Mesodermal cell (in vitro differentiated cells): ENCODE measurements at regions not wholly inside any gene's neighbourhood (a gene's known extent, or its start where the extent isn't known, plus 50 kb on each side); places are given as distances from the start of the nearest gene placed in this dataset.
A peak's percentile ranks its signal among the peaks of the same experiment; 100 is the strongest.

Source experiments
- H3K27ac ChIP-seq: 2 replicates; pipeline ENCODE4 v1.7.0; 2013; ENCODE audit warnings: mild to moderate bottlenecking, low read depth, low read length, moderate library complexity; ENCODE audit not compliant: severe bottlenecking
- H3K36me3 ChIP-seq: 2 replicates; pipeline ENCODE4 v1.7.1; 2013; ENCODE audit warnings: mild to moderate bottlenecking, low read length, moderate library complexity; ENCODE audit not compliant: control insufficient read depth, insufficient read depth
- H3K4me1 ChIP-seq: one replicate; pipeline ENCODE4 v1.7.1; 2013; ENCODE audit warnings: mild to moderate bottlenecking, low read length; ENCODE audit not compliant: insufficient read depth, control insufficient read depth, poor library complexity, severe bottlenecking
- H3K4me3 ChIP-seq: 2 replicates; pipeline ENCODE4 v1.7.0; 2013; ENCODE audit warnings: low read length, control low read depth, mild to moderate bottlenecking; ENCODE audit not compliant: insufficient read depth, poor library complexity, severe bottlenecking; ENCODE audit errors: extremely low read depth
- H3K9me3 ChIP-seq: 2 replicates; pipeline ENCODE4 v1.7.1; 2013; ENCODE audit warnings: mild to moderate bottlenecking, low read length, moderate library complexity; ENCODE audit not compliant: control insufficient read depth
- WGBS, 2 experiments: methylation state at CpG; one replicate each; pipeline ENCODE4 v1.1.5; 2013; ENCODE audit warnings: missing lambda C conversion rate in 2 of 2; ENCODE audit not compliant: insufficient coverage in 2 of 2; 5-methylcytosine and 5-hydroxymethylcytosine counted together

DNA sequence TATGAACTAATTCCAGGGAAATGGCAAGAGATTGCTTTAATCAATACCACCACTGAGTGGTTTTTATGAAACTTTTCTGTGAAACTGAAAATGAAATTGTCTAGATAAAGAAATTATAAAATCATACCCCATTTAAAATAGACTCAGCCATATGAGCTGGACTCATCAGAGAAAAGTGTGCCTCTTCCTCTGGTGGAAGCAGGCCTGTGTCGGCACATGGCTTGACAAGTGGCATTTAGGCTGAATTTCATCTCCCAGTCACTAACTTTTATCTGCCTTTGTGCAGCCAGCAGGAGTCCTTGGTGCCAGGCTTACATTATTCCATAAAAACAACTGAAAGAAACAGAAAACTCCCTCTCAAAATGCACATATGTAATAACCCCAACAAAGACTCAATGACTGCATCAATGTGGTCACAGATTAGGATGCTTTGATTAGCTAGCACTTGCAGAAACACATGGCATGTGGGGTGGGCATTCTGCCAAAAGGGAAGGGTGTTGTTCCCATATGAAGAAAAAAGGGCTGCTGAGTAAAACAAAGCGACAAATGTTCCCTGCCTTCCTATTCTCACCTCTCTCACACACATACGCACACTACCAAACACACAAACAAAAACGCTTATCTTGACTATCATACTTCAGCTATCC is 232.3 kb downstream of the PABPC4L start:
- Histone ChIP-seq H3K4me1 (peaks cover 7% of the 10 kb centered on the region), H3K4me3 (no peak overlapping the region), H3K9me3 (no peaks in the 10 kb centered on the region), H3K36me3 (no peaks in the 10 kb centered on the region), H3K27ac (no peak overlapping the region)
- WGBS, 2 experiments: 65 to 74% methylated on average over 3 of the region's 4 CpGs

- Histone ChIP-seq H3K4me1 (peaks cover 7% of the 10 kb centered on the region), H3K36me3 (no peaks in the 10 kb centered on the region), H3K27ac (no peak overlapping the region), H3K4me3 (no peak overlapping the region), H3K9me3 (no peaks in the 10 kb centered on the region)
- WGBS, 2 experiments: no CpG with 5 or more reads among the region's 3 CpGs
Measured at GRCh38 chr4:133968174-133968573, 233.4 kb downstream of the PABPC4L start.

DNA sequence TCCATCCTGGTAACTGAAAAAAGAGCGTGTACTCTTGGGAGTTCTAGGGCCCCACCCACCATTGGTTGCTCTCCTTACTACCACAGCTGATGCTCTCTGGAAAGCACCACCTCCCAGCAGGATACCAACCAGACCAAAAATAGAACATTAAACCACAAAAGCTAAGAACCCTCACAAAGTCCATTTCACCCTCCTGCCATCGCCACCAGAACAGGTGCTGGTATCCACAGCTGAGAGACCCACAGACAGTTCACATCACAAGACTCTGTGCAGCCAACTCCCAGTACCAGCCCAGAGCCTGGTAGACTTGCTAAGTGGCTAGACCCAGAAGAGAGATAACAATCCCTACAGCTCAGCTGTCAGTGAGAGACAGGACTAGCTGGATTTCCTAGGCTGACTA is 240.6 kb downstream of the PABPC4L start:
- 93 to 100% methylated on average over 1 to 2 of the region's 2 CpGs for WGBS, 2 experiments
- H3K4me3 ChIP-seq: no peak overlapping the region
- no peaks in the 10 kb centered on the region for H3K36me3 ChIP-seq
- no peaks in the 10 kb centered on the region for H3K4me1 ChIP-seq
- no peaks in the 10 kb centered on the region for H3K9me3 ChIP-seq
- H3K27ac ChIP-seq: no peak overlapping the region

GRCh38 chr4:133943081-133943480 is 258.5 kb downstream of the PABPC4L start:
- Histone ChIP-seq H3K36me3 (no peaks in the 10 kb centered on the region), H3K4me3 (no peak overlapping the region), H3K9me3 (no peaks in the 10 kb centered on the region), H3K4me1 (no peaks in the 10 kb centered on the region), H3K27ac (no peak overlapping the region)
- WGBS, 2 experiments: 50% methylated on average over 1 of the region's 1 CpG; no CpG with 5 or more reads in 1 of the 2 experiments

GRCh38 chr4:133938061-133938460 is 263.5 kb downstream of the PABPC4L start:
- H3K27ac ChIP-seq: no peak overlapping the region
- H3K36me3 ChIP-seq: no peaks in the 10 kb centered on the region
- H3K4me1 ChIP-seq: no peaks in the 10 kb centered on the region
- H3K4me3 ChIP-seq: no peak overlapping the region
- no peaks in the 10 kb centered on the region for H3K9me3 ChIP-seq

DNA sequence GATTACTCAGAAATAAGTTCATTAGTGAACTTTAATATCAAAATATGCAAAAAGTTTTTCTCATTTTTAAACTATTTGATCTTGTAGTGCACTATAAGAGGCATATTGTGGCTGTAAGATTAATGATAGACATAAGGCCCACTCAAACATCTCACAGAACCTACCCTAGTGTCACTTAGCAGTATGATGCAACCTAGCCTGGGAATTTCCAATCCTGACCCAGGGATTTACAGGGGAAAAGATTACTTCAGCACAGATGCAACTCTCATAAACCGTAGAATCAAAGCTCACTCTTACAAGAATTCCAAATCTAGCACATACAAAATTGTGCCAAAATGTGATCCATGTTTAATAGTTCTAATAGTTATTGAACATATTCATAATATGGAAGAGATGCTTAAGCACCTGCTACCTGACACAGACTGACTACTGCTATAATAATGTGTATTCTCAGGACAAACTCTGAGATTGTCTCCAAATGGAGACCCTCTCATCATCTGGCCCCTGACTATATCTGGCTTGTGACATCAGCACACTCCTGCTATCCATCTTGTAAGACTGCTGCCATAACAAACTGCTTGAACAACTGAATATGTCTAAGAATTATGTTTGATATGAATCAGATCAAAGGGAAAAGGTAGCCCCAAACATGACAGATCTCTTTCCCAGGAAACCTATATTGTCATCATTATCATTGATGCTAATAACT is 271.9 kb downstream of the PABPC4L start:
- no CpG with 5 or more reads among the region's 1 CpG for WGBS, 2 experiments
- H3K4me1 ChIP-seq: no peaks in the 10 kb centered on the region
- no peaks in the 10 kb centered on the region for H3K36me3 ChIP-seq
- no peaks in the 10 kb centered on the region for H3K9me3 ChIP-seq
- H3K27ac ChIP-seq: peak overlapping the region; percentile 46
- no peak overlapping the region for H3K4me3 ChIP-seq

DNA sequence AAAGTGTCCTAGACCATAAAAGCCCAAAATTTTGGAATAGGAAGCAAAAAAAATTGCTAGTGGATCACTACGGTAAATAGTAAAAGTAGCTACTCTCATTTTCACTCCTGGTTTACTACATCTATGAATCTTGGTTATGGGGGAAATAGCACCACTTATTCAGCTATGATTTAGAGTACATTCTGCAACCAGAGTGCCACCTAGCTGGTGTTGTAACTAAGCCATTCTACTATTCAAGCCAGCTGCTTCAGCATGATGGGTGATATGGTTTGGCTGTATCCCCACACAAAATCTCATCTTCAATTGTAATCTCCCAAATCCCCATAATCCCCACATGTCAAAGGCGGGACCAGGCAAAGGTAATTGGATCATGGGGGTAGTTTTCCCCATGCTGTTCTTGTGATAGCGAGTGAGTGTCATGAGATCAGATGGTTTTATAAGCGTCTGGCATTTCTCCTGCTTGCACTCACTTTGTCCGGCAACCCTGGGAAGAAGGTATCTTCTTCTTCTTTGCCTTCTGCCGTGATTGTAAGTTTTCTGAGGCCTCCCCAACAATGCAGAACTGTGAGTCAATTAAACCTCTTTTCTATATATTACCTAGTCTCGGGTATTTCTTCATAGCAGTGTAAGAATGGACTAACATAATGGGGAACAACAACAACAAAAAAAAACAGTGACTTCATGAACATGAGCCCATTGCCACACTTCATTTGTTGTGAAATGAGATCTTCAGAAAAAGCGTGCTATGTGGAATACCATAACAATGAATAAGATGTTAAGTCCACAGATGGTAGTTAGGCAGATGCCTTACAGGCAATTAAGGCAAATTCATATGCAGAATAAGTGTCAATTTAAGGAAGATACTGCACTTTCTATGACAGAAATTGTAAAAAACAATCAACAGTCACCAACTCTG is 280.1 kb downstream of the PABPC4L start:
- H3K4me3 ChIP-seq: no peak overlapping the region
- no peaks in the 10 kb centered on the region for H3K4me1 ChIP-seq
- H3K36me3 ChIP-seq: no peaks in the 10 kb centered on the region
- 94 to 100% methylated on average over 3 of the region's 8 CpGs for WGBS, 2 experiments
- no peak overlapping the region for H3K27ac ChIP-seq
- H3K9me3 ChIP-seq: no peaks in the 10 kb centered on the region

DNA sequence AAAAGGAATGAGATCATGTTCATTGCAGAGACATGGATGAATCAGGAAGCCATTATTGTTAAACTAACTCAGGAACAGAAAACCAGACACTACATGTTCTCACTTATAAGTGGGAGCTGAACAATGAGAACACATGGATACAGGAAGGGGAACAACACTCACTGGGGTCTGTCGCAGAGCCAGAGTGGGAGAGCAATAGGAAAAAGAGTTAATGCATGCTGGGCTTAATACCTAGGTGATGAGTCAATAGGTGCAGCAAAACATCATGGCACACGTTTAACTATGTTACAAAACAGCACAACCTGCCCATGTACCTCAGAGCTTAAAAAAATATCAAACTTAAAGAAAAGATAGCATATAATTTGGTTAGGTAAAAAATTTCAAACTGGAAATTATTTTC is 281.4 kb downstream of the PABPC4L start:
- Histone ChIP-seq H3K9me3 (no peaks in the 10 kb centered on the region), H3K4me3 (no peak overlapping the region), H3K27ac (no peak overlapping the region), H3K4me1 (no peaks in the 10 kb centered on the region), H3K36me3 (no peaks in the 10 kb centered on the region)
- WGBS, 2 experiments: 100% methylated on average over 1 of the region's 2 CpGs

DNA sequence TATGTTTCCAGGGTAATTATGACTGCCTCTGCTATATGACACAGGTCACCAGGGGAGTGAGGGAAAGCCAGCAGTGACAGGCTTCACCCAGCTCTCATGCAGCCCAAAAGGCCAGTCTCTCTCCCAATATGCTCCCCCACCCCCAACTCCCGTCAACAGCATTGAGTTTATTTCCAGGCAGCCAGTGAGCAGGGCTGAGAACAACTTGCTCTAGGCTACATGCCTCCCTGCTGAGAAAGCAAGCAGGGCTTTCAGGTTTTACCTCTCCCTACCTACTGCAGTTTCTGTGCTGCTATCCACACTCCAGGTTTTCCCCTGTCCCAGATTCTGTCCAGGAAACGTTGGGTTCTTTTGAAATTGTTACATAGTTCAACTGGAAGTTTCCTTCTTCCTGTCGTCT is 291.4 kb downstream of the PABPC4L start:
- no peak overlapping the region for H3K27ac ChIP-seq
- H3K9me3 ChIP-seq: no peaks in the 10 kb centered on the region
- H3K4me3 ChIP-seq: no peak overlapping the region
- H3K4me1 ChIP-seq: no peaks in the 10 kb centered on the region
- 63 to 71% methylated on average over 1 to 2 of the region's 3 CpGs for WGBS, 2 experiments
- no peaks in the 10 kb centered on the region for H3K36me3 ChIP-seq

GRCh38 chr4:133903029-133903428 is 298.6 kb downstream of the PABPC4L start:
- Histone ChIP-seq H3K36me3 (no peaks in the 10 kb centered on the region), H3K4me1 (no peaks in the 10 kb centered on the region), H3K9me3 (no peaks in the 10 kb centered on the region), H3K27ac (no peak overlapping the region), H3K4me3 (no peak overlapping the region)
